ENCODE measurements at regions not wholly inside any gene's neighbourhood (a gene's known extent, or its start where the extent isn't known, plus 50 kb on each side); places are given as distances from the start of the nearest gene placed in this dataset.

DNA sequence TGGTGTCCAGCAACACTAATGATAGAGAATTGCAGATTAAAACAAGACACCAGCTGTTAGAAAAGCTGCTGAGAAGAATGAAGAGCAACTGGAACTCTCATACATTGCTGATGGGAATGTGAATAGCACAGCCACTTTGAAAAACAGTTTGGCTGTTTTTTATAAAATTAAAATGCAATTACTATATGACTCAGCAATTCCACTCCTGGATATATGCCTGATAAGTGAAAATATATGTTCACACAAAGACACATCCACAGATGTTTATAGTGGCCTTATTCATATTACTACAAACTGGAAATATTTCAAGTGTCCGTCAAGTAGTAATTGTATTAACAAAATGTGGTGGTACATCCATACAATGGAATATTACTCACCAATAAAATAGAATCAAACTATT, 99.7 kb upstream of the HAO2 start:
- TF ChIP-seq, protein P1, sequence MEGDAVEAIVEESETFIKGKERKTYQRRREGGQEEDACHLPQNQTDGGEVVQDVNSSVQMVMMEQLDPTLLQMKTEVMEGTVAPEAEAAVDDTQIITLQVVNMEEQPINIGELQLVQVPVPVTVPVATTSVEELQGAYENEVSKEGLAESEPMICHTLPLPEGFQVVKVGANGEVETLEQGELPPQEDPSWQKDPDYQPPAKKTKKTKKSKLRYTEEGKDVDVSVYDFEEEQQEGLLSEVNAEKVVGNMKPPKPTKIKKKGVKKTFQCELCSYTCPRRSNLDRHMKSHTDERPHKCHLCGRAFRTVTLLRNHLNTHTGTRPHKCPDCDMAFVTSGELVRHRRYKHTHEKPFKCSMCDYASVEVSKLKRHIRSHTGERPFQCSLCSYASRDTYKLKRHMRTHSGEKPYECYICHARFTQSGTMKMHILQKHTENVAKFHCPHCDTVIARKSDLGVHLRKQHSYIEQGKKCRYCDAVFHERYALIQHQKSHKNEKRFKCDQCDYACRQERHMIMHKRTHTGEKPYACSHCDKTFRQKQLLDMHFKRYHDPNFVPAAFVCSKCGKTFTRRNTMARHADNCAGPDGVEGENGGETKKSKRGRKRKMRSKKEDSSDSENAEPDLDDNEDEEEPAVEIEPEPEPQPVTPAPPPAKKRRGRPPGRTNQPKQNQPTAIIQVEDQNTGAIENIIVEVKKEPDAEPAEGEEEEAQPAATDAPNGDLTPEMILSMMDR (conservative IDR thresholded peaks at IDR 0.05; ENCODE audit: low read depth in 2 of 2) = no peak
- TF ChIP-seq POLR2AphosphoS5 (IDR thresholded peaks at IDR 0.05; ENCODE audit: low read depth) = no peak
- TF ChIP-seq, protein P2, sequence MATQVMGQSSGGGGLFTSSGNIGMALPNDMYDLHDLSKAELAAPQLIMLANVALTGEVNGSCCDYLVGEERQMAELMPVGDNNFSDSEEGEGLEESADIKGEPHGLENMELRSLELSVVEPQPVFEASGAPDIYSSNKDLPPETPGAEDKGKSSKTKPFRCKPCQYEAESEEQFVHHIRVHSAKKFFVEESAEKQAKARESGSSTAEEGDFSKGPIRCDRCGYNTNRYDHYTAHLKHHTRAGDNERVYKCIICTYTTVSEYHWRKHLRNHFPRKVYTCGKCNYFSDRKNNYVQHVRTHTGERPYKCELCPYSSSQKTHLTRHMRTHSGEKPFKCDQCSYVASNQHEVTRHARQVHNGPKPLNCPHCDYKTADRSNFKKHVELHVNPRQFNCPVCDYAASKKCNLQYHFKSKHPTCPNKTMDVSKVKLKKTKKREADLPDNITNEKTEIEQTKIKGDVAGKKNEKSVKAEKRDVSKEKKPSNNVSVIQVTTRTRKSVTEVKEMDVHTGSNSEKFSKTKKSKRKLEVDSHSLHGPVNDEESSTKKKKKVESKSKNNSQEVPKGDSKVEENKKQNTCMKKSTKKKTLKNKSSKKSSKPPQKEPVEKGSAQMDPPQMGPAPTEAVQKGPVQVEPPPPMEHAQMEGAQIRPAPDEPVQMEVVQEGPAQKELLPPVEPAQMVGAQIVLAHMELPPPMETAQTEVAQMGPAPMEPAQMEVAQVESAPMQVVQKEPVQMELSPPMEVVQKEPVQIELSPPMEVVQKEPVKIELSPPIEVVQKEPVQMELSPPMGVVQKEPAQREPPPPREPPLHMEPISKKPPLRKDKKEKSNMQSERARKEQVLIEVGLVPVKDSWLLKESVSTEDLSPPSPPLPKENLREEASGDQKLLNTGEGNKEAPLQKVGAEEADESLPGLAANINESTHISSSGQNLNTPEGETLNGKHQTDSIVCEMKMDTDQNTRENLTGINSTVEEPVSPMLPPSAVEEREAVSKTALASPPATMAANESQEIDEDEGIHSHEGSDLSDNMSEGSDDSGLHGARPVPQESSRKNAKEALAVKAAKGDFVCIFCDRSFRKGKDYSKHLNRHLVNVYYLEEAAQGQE (IDR thresholded peaks at IDR 0.05; ENCODE audit: unreplicated experiment) = no peak
- TF ChIP-seq STAT1 (IDR thresholded peaks at IDR 0.05; ENCODE audit: unreplicated experiment) = no peak
- TF ChIP-seq EZH2 (IDR thresholded peaks at IDR 0.05; ENCODE audit: low read depth, unreplicated experiment) = no peak
- TF ChIP-seq, protein P3, sequence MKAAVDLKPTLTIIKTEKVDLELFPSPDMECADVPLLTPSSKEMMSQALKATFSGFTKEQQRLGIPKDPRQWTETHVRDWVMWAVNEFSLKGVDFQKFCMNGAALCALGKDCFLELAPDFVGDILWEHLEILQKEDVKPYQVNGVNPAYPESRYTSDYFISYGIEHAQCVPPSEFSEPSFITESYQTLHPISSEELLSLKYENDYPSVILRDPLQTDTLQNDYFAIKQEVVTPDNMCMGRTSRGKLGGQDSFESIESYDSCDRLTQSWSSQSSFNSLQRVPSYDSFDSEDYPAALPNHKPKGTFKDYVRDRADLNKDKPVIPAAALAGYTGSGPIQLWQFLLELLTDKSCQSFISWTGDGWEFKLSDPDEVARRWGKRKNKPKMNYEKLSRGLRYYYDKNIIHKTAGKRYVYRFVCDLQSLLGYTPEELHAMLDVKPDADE (IDR thresholded peaks at IDR 0.05) = no peak
- TF ChIP-seq CREB1 (CRISPR knock-in tag; IDR thresholded peaks at IDR 0.05; ENCODE audit: low read depth) = no peak

Data from GM23338 (cell line).